T-helper 2 cell treated with Interferon-gamma antibody and Interleukin-4, amounts not matched to agents 5 μg/mL and 100 μg/mL, for 36 hours (primary cell): ENCODE measurements at regions not wholly inside any gene's neighbourhood (a gene's known extent, or its start where the extent isn't known, plus 50 kb on each side); places are given as distances from the start of the nearest gene placed in this dataset.

Source experiments
- DNase-seq: peaks from one replicate; pipeline ENCODE4 v3.0.0; 2021; ENCODE audit warnings: low spot score
- H3K27ac Mint-ChIP-seq: one replicate; pipeline ENCODE4 v1.8.0; 2021; ENCODE audit warnings: mild to moderate bottlenecking, mixed read lengths
- H3K27me3 Mint-ChIP-seq: one replicate; pipeline ENCODE4 v1.8.0; 2021; ENCODE audit warnings: low read depth, mixed read lengths
- H3K36me3 Mint-ChIP-seq: one replicate; pipeline ENCODE4 v1.8.0; 2021; ENCODE audit warnings: low read depth, mixed read lengths
- H3K4me1 Mint-ChIP-seq: one replicate; pipeline ENCODE4 v1.8.0; 2021; ENCODE audit warnings: low read depth, mixed read lengths
- H3K4me3 Mint-ChIP-seq: one replicate; pipeline ENCODE4 v1.8.0; 2022; ENCODE audit warnings: mild to moderate bottlenecking, moderate library complexity, mixed read lengths
- H3K9me3 Mint-ChIP-seq: one replicate; pipeline ENCODE4 v1.8.0; 2021; ENCODE audit warnings: mixed read lengths

DNA sequence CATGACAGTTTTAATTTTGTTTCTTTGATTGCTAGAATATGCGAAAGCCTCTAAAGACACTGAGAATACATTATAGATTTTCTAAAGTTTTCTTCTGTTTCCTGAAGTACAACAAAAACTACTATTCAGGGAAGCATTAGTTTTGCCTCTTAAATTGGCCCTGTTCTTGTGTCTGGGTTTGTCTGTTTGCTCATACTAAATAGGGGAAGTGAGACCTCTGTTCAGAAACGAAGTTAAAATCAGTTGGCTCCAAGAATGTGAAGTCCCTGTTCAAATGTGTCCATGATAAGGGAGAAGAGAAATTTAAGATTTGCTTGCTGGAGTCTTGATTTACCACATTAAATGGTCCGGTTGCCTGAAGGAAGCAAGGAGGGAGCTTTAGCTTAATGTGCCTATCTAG is 327.3 kb upstream of the GBE1 start:
- Mint-ChIP-seq H3K4me1 (no peaks in the 10 kb centered on the region), H3K27me3 (no peaks in the 10 kb centered on the region), H3K9me3 (peaks cover 4% of the 10 kb centered on the region), H3K4me3 (no peak overlapping the region), H3K36me3 (no peaks in the 10 kb centered on the region), H3K27ac (no peak overlapping the region)
- no peak for DNase-seq

DNA sequence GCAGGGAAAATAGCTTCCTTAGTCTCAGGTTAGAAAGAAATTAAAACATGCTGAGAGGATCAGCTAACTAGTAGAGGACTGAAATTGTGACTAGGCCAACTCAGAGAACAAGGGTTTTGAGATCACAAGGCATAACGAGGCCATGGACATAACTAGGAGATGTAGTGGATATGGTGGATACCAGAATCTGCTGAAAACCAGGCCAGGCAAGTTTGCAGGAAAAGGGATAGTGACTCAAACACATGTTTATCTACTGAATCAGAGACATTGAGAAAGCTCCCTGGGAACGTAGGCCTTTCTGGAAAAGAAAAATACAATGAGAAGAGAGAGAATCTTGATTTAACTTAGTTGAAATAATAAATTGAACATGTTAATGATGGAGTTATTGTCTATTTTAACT is 326.5 kb upstream of the GBE1 start:
- no peaks in the 10 kb centered on the region for H3K27me3 Mint-ChIP-seq
- H3K27ac Mint-ChIP-seq = no peak overlapping the region
- no peak for DNase-seq
- no peaks in the 10 kb centered on the region for H3K4me1 Mint-ChIP-seq
- no peak overlapping the region for H3K4me3 Mint-ChIP-seq
- peaks cover 4% of the 10 kb centered on the region for H3K9me3 Mint-ChIP-seq
- no peaks in the 10 kb centered on the region for H3K36me3 Mint-ChIP-seq

DNA sequence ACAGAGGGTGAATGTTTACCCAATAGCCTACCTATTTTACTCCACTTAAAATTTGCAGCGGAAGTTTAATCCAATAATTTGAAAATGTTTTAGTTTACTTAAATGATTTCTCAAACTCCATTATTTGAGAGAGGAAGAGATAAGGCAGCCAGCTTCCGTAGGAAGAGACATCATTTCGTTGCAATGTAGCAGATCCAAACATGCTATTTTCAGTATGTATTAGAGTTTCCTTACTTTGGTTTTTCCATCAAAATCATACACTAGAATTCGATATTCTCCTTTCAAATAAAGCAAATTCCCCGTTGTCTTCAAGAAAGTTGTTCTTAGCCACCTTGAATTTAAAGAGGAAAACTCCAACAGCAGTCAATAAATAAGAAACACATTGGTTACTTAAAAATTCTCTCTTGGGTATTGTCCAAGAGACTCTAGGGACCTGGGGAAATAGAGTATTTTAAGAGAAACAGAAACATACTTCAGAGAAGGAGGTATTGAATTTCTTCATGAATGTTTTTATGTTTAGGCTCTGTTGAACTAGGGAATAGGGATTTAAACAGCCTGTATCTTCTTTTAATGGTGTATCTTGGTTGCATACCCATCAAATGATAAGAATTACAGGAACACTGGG is 324.5 kb upstream of the GBE1 start:
- Mint-ChIP-seq H3K27ac (no peak overlapping the region), H3K36me3 (no peaks in the 10 kb centered on the region), H3K4me3 (no peak overlapping the region), H3K4me1 (no peaks in the 10 kb centered on the region), H3K9me3 (no peaks in the 10 kb centered on the region), H3K27me3 (no peaks in the 10 kb centered on the region)
- no peak for DNase-seq

DNA sequence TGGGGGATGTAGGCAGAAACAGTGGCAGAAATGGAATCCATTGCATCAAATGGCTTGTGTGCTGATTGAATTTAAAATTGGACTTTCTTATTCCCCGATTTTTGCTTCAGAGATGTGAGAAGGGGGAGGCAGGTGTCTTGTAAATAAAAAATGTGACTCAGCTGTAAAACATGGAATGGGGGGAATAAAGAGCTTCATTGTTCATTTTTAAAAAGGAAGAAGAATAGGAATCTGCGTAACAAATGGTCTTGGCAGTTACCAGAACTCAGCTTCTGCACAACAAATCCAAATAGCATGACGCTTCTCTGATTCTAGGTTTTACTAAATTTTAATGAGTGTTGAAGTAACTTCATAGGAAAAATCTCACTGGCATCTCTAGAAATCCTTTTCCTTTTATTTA is 323.9 kb upstream of the GBE1 start:
- Mint-ChIP-seq H3K27ac (no peak overlapping the region), H3K27me3 (no peaks in the 10 kb centered on the region), H3K4me3 (no peak overlapping the region), H3K9me3 (no peaks in the 10 kb centered on the region), H3K4me1 (no peaks in the 10 kb centered on the region), H3K36me3 (no peaks in the 10 kb centered on the region)
- DNase-seq = no peak

DNA sequence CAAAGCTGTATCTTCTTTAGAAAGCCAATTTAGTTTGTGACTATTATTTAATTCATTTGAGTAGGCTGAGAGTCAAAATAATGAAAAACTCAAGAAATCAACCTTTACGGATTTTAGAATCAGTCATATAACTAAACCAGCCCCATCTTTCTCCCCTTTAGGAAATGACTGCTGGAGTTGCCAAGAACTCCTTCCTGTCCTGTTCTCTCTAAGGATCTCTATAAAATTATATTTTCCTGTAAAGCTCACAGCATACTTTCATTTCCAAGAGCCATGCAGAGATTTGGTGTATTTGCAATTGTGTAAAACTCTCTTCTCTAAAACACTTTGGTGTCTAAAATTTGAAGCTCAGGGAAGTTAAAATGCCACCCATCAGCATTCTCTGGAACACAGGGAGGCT is 323.4 kb upstream of the GBE1 start:
- DNase-seq = no peak
- Mint-ChIP-seq H3K27ac (no peak overlapping the region), H3K27me3 (no peaks in the 10 kb centered on the region), H3K9me3 (no peaks in the 10 kb centered on the region), H3K36me3 (no peaks in the 10 kb centered on the region), H3K4me1 (no peaks in the 10 kb centered on the region), H3K4me3 (no peak overlapping the region)

DNA sequence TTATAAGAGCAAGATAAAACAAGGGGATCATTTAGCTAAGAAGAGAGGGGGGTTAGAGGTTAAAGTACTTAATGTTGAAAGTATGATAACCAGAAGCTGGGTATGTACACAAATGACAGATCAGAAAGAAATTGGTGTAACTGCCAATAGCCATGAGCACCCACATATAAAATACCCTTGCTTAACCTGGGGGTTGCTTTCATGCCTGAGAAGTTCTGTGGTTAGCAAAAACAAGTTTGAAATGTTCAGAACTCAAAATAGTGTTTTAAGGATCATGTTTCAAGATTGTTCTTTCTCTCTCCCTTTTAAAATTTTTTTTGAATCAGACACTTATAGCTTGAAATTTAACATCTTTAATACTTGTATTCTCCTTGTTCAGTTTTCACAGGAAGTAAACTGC is 321.4 kb upstream of the GBE1 start:
- Mint-ChIP-seq H3K9me3 (no peaks in the 10 kb centered on the region), H3K4me1 (no peaks in the 10 kb centered on the region), H3K36me3 (no peaks in the 10 kb centered on the region), H3K4me3 (no peak overlapping the region), H3K27ac (no peak overlapping the region), H3K27me3 (no peaks in the 10 kb centered on the region)
- DNase-seq = no peak

DNA sequence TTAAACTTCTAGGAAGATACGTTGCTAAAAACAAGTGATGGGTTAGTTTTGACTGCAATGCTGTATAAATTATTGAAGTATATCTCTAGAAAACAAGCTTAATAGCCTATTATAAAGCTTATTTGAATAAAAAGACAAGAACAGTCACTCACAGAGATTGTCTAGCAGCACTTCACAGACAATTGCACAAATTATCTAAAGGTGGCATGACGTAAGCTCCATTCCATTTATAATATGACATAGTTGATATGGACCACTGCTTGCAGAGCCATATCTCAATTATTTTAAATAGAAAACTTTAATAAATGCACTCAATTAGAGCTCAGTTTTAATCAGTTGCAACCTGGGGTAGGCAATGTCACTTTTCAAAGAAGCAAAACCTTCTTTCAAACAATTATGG is 319.9 kb upstream of the GBE1 start:
- DNase-seq = no peak
- no peak overlapping the region for H3K27ac Mint-ChIP-seq
- H3K4me1 Mint-ChIP-seq = no peaks in the 10 kb centered on the region
- no peaks in the 10 kb centered on the region for H3K36me3 Mint-ChIP-seq
- no peak overlapping the region for H3K4me3 Mint-ChIP-seq
- H3K27me3 Mint-ChIP-seq = no peaks in the 10 kb centered on the region
- no peaks in the 10 kb centered on the region for H3K9me3 Mint-ChIP-seq

DNA sequence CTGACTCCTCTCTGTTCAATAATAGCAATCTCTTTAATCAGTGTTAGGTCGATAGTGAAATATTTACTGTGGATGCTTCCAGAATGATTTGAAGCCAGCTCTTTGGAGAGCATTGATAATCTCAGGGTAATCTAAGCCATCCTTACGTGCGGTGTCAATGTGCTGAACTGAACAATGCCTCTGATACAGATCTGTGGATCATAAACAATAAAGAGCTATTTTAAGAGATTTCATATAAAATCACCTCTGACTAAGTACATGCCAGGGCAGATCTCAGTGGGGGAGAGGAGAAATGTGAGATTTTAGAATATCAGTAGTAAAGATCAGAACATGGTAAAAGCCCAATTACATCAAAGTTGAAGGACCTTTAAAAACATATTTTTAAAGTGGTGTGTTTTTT is 319.3 kb upstream of the GBE1 start:
- Mint-ChIP-seq H3K4me3 (no peak overlapping the region), H3K4me1 (no peaks in the 10 kb centered on the region), H3K27ac (no peak overlapping the region), H3K27me3 (no peaks in the 10 kb centered on the region), H3K36me3 (no peaks in the 10 kb centered on the region), H3K9me3 (no peaks in the 10 kb centered on the region)
- DNase-seq = no peak

DNA sequence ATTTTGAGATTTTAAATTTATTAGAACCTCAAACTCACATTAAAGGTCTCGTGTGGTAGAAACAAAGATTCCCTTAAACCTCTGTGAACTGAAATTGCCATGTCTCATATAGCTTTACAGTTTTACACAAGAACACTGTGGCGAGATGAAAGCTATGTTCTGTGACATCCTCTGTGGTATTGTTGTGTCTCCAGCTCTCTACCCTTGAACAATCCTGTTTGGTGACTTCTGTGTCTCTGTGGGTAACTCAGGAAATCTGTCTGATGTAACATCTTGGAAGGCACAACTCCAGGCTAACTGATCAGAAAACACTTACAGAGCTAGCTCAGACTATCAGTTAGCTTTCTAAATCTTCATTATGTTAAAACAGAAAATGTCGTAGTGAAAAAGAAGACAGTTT is 318.8 kb upstream of the GBE1 start:
- H3K4me3 Mint-ChIP-seq = no peak overlapping the region
- no peak overlapping the region for H3K27ac Mint-ChIP-seq
- H3K27me3 Mint-ChIP-seq = no peaks in the 10 kb centered on the region
- H3K36me3 Mint-ChIP-seq = no peaks in the 10 kb centered on the region
- no peak for DNase-seq
- no peaks in the 10 kb centered on the region for H3K9me3 Mint-ChIP-seq
- H3K4me1 Mint-ChIP-seq = no peaks in the 10 kb centered on the region

DNA sequence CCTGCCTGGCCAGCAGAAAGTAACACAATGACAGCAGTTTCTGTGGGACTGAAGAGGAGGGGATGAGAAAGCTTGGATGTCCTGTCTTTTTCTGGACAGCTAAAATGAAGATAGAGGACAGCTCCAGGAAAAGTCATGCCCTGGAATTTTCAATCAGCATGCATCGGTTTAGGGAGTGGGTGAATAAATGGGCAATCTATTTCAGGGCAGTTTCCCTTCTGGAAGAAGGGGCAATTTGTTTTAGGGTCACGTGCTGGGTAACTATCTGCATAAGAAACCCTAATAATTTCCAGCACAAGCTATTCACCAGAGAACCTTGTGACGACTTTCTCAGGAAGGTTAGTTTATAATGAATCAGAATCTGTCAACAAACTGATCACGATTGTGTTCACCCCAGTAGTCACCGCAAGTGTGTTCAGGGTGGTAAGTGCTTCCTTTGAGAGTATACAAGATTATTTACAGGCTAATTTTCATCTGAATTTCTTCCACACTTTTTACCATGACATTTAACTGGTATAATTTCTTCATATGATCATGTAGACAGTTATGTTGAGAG is 318.0 kb upstream of the GBE1 start:
- H3K27ac Mint-ChIP-seq = no peak overlapping the region
- H3K4me3 Mint-ChIP-seq = no peak overlapping the region
- no peaks in the 10 kb centered on the region for H3K27me3 Mint-ChIP-seq
- H3K36me3 Mint-ChIP-seq = no peaks in the 10 kb centered on the region
- DNase-seq = no peak
- H3K9me3 Mint-ChIP-seq = no peaks in the 10 kb centered on the region
- H3K4me1 Mint-ChIP-seq = no peaks in the 10 kb centered on the region

DNA sequence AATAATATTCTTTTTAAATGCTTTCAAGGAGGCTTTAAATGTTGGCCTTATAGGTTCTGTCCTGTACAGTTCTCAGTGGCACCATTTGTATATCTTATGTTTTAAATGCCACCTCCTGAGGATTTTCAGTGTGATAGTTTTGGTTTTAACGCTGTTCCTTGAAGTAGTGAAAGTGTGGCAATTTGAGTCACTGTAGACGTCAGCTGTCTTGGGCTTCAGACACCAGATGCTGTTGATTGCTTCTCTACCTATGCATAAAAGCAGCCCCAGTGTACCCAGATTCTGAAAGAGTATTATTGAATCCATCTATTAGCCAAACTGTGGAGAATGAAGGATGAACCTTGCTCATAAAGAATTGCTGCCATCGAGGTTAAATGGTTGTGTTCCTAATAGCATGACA is 316.8 kb upstream of the GBE1 start:
- no peaks in the 10 kb centered on the region for H3K9me3 Mint-ChIP-seq
- no peak overlapping the region for H3K4me3 Mint-ChIP-seq
- no peaks in the 10 kb centered on the region for H3K27me3 Mint-ChIP-seq
- no peak for DNase-seq
- no peaks in the 10 kb centered on the region for H3K36me3 Mint-ChIP-seq
- no peak overlapping the region for H3K27ac Mint-ChIP-seq
- no peaks in the 10 kb centered on the region for H3K4me1 Mint-ChIP-seq

DNA sequence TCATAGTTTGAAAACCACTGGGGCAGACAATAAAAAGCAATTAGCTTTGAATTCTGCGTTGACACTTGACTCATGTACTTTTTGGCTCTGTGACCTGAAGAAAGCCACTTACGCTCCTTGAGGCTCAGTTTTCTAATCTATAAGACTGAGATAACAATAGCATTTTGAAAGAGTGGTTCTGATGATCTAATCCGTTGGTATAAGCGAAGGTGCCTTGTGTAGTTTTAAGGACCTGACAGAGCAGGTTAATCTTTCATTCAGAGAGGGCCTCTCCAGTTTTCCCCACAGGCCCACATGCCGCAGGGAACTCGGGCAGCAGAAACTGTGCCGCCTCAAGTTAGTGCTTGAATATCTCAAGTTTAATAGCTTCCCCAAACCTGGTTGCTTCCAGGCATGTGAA is 306.0 kb upstream of the GBE1 start:
- Mint-ChIP-seq H3K9me3 (no peaks in the 10 kb centered on the region), H3K36me3 (no peaks in the 10 kb centered on the region), H3K27me3 (no peaks in the 10 kb centered on the region), H3K4me1 (no peaks in the 10 kb centered on the region), H3K27ac (no peak overlapping the region), H3K4me3 (no peak overlapping the region)
- DNase-seq = no peak

DNA sequence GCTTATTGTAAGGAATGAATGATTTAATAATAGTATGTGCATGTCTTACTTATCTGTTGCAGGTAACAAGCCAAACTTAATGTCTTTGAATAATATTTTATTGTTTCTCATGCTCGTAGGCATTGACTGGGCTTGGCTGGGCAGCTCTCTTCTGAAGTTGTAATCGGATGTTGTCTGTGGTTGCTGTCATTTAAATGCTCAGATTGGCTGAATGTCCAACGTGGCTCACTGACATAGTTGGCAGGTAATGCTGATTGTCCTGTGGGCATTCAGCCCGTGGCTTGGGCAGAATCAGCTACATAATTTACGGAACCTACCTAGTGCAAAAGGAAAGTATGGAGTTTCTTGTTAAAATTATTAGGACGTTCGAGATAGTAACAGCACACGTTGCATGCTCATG is 297.4 kb upstream of the GBE1 start:
- no peak overlapping the region for H3K27ac Mint-ChIP-seq

DNA sequence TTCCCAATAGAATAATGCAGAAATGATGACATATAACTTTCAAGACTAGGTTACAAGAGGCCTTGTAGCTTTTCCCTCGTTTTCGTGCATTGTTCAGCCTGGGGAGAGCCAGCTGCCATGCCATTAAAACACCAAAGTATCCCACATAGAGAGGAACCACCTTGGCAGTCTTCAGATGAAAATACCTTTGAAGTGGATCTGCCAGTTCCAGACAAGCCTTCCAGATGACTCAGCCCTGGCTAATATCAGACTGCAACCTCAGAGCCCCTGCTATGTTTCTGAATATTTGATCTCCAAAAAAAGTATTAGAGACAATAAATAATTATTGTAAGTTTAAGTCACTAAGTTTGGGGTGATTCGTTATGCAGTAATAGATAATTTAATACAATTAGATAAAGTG is 294.3 kb upstream of the GBE1 start:
- Mint-ChIP-seq H3K4me1 (no peaks in the 10 kb centered on the region), H3K27me3 (no peaks in the 10 kb centered on the region), H3K9me3 (no peaks in the 10 kb centered on the region), H3K4me3 (no peak overlapping the region), H3K27ac (no peak overlapping the region), H3K36me3 (no peaks in the 10 kb centered on the region)
- DNase-seq = no peak

More for the DNA sequence above, 297.4 kb upstream of the GBE1 start:
- no peak for DNase-seq
- H3K4me1 Mint-ChIP-seq = no peaks in the 10 kb centered on the region
- no peak overlapping the region for H3K4me3 Mint-ChIP-seq
- no peaks in the 10 kb centered on the region for H3K36me3 Mint-ChIP-seq
- H3K27me3 Mint-ChIP-seq = no peaks in the 10 kb centered on the region
- H3K9me3 Mint-ChIP-seq = no peaks in the 10 kb centered on the region

DNA sequence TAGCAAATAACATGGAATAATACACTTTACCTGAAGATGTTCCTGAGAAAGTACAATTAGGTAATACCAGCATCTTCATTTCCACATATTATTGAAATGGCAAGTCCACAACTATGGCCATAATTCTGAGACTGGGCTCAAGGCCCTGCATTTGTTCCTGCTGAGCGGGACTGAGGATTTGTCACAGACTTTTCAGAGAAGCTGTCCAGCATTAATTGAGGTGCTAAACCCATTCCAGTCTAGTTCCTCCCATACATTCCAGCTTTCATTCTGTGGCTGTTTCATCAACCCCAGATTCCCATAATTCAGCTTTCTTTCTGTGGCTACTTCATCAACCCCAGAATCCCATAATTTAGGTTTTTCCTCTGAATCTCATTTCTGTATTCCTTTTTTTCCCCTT is 293.4 kb upstream of the GBE1 start:
- Mint-ChIP-seq H3K27ac (no peak overlapping the region), H3K4me1 (no peaks in the 10 kb centered on the region), H3K27me3 (no peaks in the 10 kb centered on the region), H3K4me3 (no peak overlapping the region), H3K36me3 (no peaks in the 10 kb centered on the region), H3K9me3 (no peaks in the 10 kb centered on the region)
- no peak for DNase-seq
